GM19395 (cell line): ENCODE measurements at regions not wholly inside any gene's neighbourhood (a gene's known extent, or its start where the extent isn't known, plus 50 kb on each side); places are given as distances from the start of the nearest gene placed in this dataset.

Experiments used
- ATAC-seq: cut with Tn5 transposase; IDR thresholded peaks from one replicate; pipeline ENCODE4 v1.9.1; 2021; ENCODE audit warnings: mild to moderate bottlenecking, moderate library complexity; ENCODE audit not compliant: unreplicated experiment

- ATAC-seq: no peak
These were observed 58.1 kb upstream of the MYCBP2 start for GRCh38 chr13:77384999-77385398.

- ATAC-seq: no peak
These were observed 56.2 kb upstream of the MYCBP2 start for GRCh38 chr13:77383097-77383496.

- no peak for ATAC-seq
These were observed 54.2 kb upstream of the MYCBP2 start for GRCh38 chr13:77381059-77381458.

GRCh38 chr13:77379508-77379907 is 52.6 kb upstream of the MYCBP2 start:
- ATAC-seq: no peak

- ATAC-seq: no peak
These were observed 51.8 kb upstream of the MYCBP2 start for GRCh38 chr13:77378662-77379061.

- ATAC-seq: no peak
These were observed 50.1 kb upstream of the MYCBP2 start for GRCh38 chr13:77377016-77377415.
